ENCODE measurements at regions not wholly inside any gene's neighbourhood (a gene's known extent, or its start where the extent isn't known, plus 50 kb on each side); places are given as distances from the start of the nearest gene placed in this dataset.

- DNase-seq (ENCODE audit: extremely low read depth in 1 of 2, low read depth in 1 of 2), result peak in 1 of 2 donors; percentile 5
Measured at GRCh38 chr1:238252033-238252802, 361.5 kb upstream of the ZP4 start.

DNA sequence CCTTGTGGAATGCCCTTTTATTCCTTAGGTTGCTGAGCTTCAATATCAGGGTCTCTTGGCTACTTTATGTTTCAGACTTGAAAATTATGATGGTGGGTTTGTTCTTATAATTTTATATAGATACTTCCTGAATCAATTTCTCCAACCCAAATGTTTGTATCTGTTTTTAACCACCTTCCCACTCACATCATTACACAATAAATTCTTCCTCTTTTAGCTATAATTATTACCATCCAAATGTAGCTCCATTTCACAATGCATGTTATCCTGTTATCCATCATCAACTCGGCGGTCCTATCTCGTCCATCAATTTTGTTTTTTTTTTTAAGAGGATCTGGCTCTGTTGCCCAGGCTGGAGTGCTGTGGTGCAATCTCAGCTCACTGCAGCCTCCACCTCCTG, 357.6 kb upstream of the ZP4 start:
- DNase-seq (ENCODE audit: extremely low read depth in 1 of 2, low read depth in 1 of 2), result no peak

DNA sequence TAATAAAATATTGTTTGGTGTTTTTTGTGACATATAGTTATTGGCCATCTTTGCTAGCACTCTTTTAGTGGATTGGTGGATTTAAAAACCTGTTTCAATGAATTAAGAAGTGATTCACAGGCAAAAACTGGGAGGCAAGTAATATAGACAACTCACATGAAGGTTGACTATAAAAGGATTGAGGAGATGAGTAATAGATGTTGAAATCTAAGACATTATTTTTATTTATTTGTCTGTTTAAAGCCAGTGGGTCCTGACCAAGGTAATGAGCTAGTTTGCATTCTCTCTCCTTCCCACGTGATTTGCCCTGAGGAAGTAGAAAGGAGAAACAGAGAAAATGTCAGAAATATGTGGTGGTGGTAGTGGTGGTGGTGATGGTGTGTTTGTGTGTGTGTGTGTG, 351.5 kb upstream of the ZP4 start:
- DNase-seq (ENCODE audit: extremely low read depth in 1 of 2, low read depth in 1 of 2), result no peak

DNA sequence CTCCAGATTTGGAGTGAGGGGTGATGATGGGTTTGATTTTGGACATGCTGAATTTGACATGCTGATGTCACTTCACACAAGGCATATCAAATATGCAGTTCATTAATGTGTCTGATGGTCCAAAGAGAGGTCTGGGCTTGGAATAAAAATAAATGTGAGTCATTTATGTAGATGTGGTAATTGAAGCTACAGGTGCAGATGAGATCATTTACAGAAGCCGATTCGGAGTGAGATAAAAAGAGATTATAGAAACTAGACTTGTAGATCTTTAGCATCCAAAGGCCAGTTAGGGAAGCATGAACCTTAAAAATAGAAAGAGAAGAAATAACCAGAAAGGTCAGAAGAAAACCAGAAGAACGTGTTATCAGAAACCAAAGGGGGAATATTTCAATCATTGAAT, 350.9 kb upstream of the ZP4 start:
- no peak for DNase-seq (ENCODE audit: extremely low read depth in 1 of 2, low read depth in 1 of 2)

DNA sequence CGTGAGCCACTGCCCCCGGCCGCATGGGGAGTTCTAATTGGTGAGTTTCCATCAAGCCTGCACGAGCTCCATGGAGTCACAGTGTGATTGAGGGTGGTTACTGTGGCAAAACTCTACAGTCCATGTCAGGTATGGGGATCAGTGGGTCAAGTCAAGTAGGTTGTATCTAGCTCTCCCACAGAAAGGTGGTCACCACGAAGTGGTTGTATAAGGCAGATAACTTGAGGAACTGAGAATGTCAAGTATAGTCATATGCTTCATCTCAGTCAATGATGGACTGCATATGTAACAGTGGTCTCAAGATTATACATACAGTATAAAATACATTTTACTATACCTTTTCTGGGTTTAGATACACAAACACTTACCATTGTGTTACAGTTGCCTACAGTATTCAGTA, 348.6 kb upstream of the ZP4 start:
- no peak for DNase-seq (ENCODE audit: extremely low read depth in 1 of 2, low read depth in 1 of 2)

- no peak for DNase-seq (ENCODE audit: extremely low read depth in 1 of 2, low read depth in 1 of 2)
Measured at GRCh38 chr1:238233966-238234365, 343.2 kb upstream of the ZP4 start.

DNA sequence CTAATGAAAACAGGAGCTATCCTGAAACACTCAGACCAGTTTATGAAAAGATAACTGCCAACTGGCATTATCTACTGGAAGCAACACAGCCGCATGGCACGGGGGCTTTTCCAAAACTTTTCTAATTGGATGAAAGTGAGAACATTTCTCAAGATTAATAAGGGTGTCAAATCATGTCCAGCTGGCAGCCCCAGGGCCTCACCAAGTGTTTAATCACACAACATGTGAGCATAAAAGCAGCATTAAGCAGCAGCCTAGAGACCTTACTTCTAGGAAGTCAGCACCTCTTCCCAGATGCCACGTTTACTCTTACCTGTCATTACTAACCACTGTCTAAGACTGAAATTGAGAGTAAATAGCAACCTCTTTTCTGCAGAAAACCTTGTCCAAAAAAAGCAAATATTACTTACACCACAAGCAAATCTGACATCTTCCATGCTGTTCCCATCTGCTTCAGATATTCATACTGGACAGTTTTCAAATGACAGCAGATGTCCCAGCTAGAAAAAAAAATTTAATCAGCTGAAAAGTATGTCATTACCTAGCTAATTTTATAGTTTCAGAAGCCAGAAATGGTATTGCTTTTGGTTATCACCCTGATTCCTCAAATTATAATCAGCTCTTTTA, 341.5 kb upstream of the ZP4 start:
- DNase-seq (ENCODE audit: extremely low read depth in 1 of 2, low read depth in 1 of 2), result no peak

- DNase-seq (ENCODE audit: extremely low read depth in 1 of 2, low read depth in 1 of 2), result no peak
Measured at GRCh38 chr1:238226810-238227209, 336.1 kb upstream of the ZP4 start.

- no peak for DNase-seq (ENCODE audit: extremely low read depth in 1 of 2, low read depth in 1 of 2)
Measured at GRCh38 chr1:238223076-238223640, 332.4 kb upstream of the ZP4 start.

GRCh38 chr1:238221738-238222137, 331.0 kb upstream of the ZP4 start:
- no peak for DNase-seq (ENCODE audit: extremely low read depth in 1 of 2, low read depth in 1 of 2)

DNA sequence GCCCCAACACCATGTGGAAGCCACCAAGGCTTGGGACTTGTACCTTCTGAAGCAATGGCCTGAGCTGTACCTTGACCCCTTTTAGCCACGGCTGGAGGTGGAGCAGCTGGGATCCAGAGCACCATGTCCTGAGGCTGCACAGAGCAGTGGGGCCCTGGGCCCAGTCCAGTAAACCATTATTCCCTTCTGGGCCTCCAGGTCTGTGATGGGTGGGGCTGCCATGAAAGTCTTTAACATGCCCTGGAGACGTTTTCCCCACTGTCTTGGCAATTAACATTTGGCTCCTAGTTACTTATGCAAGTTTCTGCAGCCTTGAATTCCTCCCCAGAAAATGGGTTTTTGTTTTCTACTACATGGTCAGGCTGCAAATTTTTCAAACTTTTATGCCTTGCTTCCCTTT, 323.7 kb upstream of the ZP4 start:
- DNase-seq (ENCODE audit: extremely low read depth in 1 of 2, low read depth in 1 of 2), result no peak

GRCh38 chr1:238205045-238205662, 314.4 kb upstream of the ZP4 start:
- no peak for DNase-seq (ENCODE audit: extremely low read depth in 1 of 2, low read depth in 1 of 2)

GRCh38 chr1:238201992-238202391, 311.3 kb upstream of the ZP4 start:
- DNase-seq (ENCODE audit: extremely low read depth in 1 of 2, low read depth in 1 of 2), result no peak

GRCh38 chr1:238199325-238199724, 308.6 kb upstream of the ZP4 start:
- no peak for DNase-seq (ENCODE audit: extremely low read depth in 1 of 2, low read depth in 1 of 2)

DNA sequence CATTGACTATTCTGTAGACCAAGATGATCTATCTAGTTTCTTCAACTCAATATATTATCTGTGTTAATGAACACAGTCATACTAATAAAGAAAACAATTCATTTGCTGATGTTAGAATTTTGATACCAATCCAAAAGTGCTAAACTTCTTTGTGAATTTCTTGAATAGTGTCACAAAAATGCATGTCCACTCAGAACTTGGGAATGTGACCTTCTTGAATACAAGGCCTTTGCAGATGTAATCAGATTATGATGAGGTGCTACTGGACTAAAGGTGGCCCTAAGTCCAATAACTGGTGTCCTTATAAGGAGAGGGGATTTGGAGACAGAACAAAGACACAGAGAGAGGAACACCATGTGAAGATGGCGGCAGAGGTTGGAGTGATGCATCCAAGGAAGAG, 305.8 kb upstream of the ZP4 start:
- no peak for DNase-seq (ENCODE audit: extremely low read depth in 1 of 2, low read depth in 1 of 2)

- no peak for DNase-seq (ENCODE audit: extremely low read depth in 1 of 2, low read depth in 1 of 2)
Measured at GRCh38 chr1:238191170-238191569, 300.4 kb upstream of the ZP4 start.

- DNase-seq (ENCODE audit: extremely low read depth in 1 of 2, low read depth in 1 of 2), result no peak
Measured at GRCh38 chr1:238187575-238187949, 296.8 kb upstream of the ZP4 start.

- DNase-seq (ENCODE audit: extremely low read depth in 1 of 2, low read depth in 1 of 2), result no peak
Measured at GRCh38 chr1:238186887-238187574, 296.3 kb upstream of the ZP4 start.

- no peak for DNase-seq (ENCODE audit: extremely low read depth in 1 of 2, low read depth in 1 of 2)
Measured at GRCh38 chr1:238177960-238178645, 287.4 kb upstream of the ZP4 start.

DNA sequence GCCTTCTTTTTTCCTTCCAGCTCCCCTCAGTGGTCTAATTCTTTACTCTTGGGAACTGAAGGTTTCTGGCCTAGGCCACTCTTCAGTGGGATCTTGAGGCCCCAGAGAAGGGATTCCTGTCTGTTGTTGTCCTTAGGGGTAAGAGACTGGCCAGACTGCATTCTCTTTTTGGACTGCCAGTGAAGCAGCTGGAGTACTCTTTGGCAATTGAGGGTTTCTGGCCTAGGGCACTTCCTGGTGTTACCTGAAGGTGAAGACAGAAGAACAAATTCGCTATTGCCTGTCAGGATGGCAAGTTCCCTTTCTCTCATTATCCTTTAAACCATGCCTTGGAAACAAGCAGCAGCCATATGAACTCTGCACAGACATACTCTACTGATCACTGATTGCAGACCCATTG, 286.6 kb upstream of the ZP4 start:
- no peak for DNase-seq (ENCODE audit: extremely low read depth in 1 of 2, low read depth in 1 of 2)

DNA sequence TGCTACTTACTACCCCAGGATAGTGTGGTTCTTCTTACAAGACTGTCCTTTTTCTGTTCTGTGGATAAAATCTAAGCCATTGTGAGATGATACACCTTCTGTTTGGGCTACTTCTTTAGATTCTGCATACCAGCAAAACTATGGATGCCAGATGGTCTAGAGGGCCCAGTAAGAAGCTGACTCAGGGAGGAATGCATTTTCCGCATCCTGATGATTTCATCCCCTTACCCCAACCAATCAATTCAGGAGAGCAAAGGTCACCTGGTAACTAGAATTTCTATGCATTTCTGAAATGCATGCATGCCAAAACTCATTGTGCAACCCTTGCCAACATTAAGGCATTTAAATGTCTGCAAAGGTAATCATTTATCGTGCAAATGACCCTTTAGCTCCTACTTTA, 285.7 kb upstream of the ZP4 start:
- no peak for DNase-seq (ENCODE audit: extremely low read depth in 1 of 2, low read depth in 1 of 2)

Data from activated CD8-positive, alpha-beta memory T cell treated with anti-CD3 and anti-CD28 coated beads for 1 hour (primary cell).